ENCODE measurements at regions not wholly inside any gene's neighbourhood (a gene's known extent, or its start where the extent isn't known, plus 50 kb on each side); places are given as distances from the start of the nearest gene placed in this dataset.

GRCh38 chr16:80040413-80040812, 439.9 kb upstream of the MAF start:
- TF ChIP-seq, protein P1, sequence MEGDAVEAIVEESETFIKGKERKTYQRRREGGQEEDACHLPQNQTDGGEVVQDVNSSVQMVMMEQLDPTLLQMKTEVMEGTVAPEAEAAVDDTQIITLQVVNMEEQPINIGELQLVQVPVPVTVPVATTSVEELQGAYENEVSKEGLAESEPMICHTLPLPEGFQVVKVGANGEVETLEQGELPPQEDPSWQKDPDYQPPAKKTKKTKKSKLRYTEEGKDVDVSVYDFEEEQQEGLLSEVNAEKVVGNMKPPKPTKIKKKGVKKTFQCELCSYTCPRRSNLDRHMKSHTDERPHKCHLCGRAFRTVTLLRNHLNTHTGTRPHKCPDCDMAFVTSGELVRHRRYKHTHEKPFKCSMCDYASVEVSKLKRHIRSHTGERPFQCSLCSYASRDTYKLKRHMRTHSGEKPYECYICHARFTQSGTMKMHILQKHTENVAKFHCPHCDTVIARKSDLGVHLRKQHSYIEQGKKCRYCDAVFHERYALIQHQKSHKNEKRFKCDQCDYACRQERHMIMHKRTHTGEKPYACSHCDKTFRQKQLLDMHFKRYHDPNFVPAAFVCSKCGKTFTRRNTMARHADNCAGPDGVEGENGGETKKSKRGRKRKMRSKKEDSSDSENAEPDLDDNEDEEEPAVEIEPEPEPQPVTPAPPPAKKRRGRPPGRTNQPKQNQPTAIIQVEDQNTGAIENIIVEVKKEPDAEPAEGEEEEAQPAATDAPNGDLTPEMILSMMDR (conservative IDR thresholded peaks at IDR 0.05; ENCODE audit: low read length) = no peak
- no peak for TF ChIP-seq EZH2phosphoT487 (IDR thresholded peaks at IDR 0.05; ENCODE audit: borderline replicate concordance)
